Activated T-helper 17 cell treated with anti-CD3 and anti-CD28 coated beads, Interleukin-2, amount 50 U/mL, for 72 hours (primary cell): ENCODE measurements at regions not wholly inside any gene's neighbourhood (a gene's known extent, or its start where the extent isn't known, plus 50 kb on each side); places are given as distances from the start of the nearest gene placed in this dataset.

Experiments used
- ATAC-seq: fragments of 150-1000 bp; cut with Tn5 transposase; replicated peaks from 2 replicates; pipeline ENCODE4 v1.10.0; 2021; ENCODE audit warnings: mild to moderate bottlenecking, moderate library complexity
- H3K27ac Mint-ChIP-seq: one replicate; pipeline ENCODE4 v1.8.0; 2022; ENCODE audit warnings: mixed read lengths
- H3K27me3 Mint-ChIP-seq: one replicate; pipeline ENCODE4 v1.8.0; 2022; ENCODE audit warnings: mixed read lengths
- H3K36me3 Mint-ChIP-seq: one replicate; pipeline ENCODE4 v1.8.0; 2022; ENCODE audit warnings: low read depth, mild to moderate bottlenecking, mixed read lengths
- H3K4me1 Mint-ChIP-seq: one replicate; pipeline ENCODE4 v1.8.0; 2022; ENCODE audit warnings: mixed read lengths
- H3K4me3 Mint-ChIP-seq: one replicate; pipeline ENCODE4 v1.8.0; 2022; ENCODE audit warnings: mild to moderate bottlenecking, mixed read lengths
- H3K9me3 Mint-ChIP-seq: one replicate; pipeline ENCODE4 v1.8.0; 2022; ENCODE audit warnings: mixed read lengths

DNA sequence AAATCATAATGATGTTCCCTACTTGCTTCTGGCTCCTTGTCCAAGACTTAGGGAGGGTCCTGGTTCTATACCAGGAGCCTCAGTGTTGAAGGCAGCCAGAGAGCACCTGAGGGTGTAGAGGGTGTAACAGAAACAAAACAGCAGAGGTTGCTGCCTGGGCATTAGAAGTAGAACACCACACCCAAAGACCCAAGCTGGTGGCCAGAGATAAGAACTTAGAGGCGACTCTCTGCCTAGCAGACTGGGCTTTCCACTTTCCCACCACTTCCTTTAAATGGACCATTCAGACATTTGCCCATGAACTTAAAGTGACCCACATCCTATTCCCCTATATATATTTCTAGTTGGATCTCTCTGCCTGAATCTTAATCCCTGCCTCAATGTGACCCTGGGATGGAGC, 189.8 kb downstream of the KLF13 start:
- Mint-ChIP-seq H3K36me3 (no peaks in the 10 kb centered on the region), H3K4me1 (peaks cover 20% of the 10 kb centered on the region), H3K27me3 (peaks cover 4% of the 10 kb centered on the region), H3K4me3 (no peak overlapping the region), H3K9me3 (no peaks in the 10 kb centered on the region), H3K27ac (no peak overlapping the region)
- no peak for ATAC-seq

GRCh38 chr15:31516874-31517273, 190.2 kb downstream of the KLF13 start:
- Mint-ChIP-seq H3K4me1 (peaks cover 19% of the 10 kb centered on the region), H3K27me3 (peaks cover 4% of the 10 kb centered on the region), H3K9me3 (no peaks in the 10 kb centered on the region), H3K36me3 (no peaks in the 10 kb centered on the region), H3K27ac (no peak overlapping the region), H3K4me3 (no peak overlapping the region)
- ATAC-seq = no peak

DNA sequence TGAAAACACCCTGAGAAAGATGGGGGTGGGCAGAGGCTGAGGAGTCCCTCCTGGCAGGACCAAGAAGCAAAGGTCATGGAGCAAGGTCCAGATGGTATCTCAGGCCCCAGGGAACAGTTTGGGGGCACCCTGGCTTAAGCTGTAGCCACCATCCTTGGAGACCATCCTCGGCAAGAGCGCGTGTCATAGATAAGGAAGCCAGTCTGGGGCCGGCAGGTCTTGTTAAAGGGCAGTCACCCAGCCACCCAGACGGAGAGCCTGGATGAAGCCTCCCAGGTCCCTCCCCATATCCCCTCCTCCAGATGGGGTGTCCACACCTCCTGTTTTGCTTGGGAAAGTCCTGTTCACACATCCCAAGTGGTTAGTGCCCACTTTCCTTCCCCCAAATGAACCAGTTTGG, 191.1 kb downstream of the KLF13 start:
- Mint-ChIP-seq H3K4me1 (peaks cover 12% of the 10 kb centered on the region), H3K27me3 (peaks cover 4% of the 10 kb centered on the region), H3K4me3 (no peak overlapping the region), H3K36me3 (no peaks in the 10 kb centered on the region), H3K27ac (no peak overlapping the region), H3K9me3 (no peaks in the 10 kb centered on the region)
- ATAC-seq = no peak

- no peaks in the 10 kb centered on the region for H3K36me3 Mint-ChIP-seq
- no peaks in the 10 kb centered on the region for H3K9me3 Mint-ChIP-seq
- H3K4me3 Mint-ChIP-seq = no peak overlapping the region
- no peaks in the 10 kb centered on the region for H3K4me1 Mint-ChIP-seq
- ATAC-seq = no peak
- H3K27me3 Mint-ChIP-seq = no peaks in the 10 kb centered on the region
- H3K27ac Mint-ChIP-seq = no peak overlapping the region
Observed at GRCh38 chr15:31522028-31522427, 195.4 kb downstream of the KLF13 start.

DNA sequence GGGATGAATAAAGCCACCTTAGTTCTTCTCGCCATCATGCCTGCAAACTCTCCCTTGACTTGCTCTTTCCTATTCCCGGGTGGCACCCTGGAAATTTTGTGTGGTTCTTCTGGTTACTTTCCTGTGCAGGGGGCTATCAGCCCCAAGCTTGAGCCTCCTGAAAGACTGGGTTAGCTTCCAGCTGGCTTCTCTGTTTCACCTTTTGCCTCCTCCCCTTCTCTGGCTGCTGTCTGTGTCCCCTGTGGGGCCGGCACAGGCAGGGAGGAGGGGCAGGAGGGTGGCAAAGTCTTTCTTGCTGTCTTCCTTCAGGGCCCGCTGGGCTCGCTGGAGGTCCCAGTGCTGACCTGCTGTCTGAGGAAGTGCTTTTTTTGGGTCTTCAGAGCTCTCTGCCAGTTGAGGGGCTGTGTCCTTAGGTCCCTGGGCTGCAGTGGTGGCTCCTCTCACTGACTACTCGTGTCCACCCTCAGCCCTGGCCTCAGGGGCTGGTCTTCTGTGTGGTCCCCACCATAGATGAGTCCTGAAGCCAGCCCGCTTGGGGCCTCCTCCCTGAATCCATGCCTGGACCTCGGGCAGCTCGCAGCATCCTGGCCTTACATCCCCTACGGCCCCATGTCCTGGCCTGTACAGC, 196.5 kb downstream of the KLF13 start:
- no peak for ATAC-seq
- Mint-ChIP-seq H3K4me3 (no peak overlapping the region), H3K9me3 (no peaks in the 10 kb centered on the region), H3K27ac (no peak overlapping the region), H3K27me3 (peaks cover 3% of the 10 kb centered on the region), H3K36me3 (no peaks in the 10 kb centered on the region), H3K4me1 (no peaks in the 10 kb centered on the region)

- Mint-ChIP-seq H3K27ac (no peak overlapping the region), H3K4me1 (no peaks in the 10 kb centered on the region), H3K27me3 (peaks cover 4% of the 10 kb centered on the region), H3K4me3 (no peak overlapping the region), H3K36me3 (no peaks in the 10 kb centered on the region), H3K9me3 (no peaks in the 10 kb centered on the region)
- ATAC-seq = no peak
Observed at GRCh38 chr15:31523655-31524049, 197.0 kb downstream of the KLF13 start.

DNA sequence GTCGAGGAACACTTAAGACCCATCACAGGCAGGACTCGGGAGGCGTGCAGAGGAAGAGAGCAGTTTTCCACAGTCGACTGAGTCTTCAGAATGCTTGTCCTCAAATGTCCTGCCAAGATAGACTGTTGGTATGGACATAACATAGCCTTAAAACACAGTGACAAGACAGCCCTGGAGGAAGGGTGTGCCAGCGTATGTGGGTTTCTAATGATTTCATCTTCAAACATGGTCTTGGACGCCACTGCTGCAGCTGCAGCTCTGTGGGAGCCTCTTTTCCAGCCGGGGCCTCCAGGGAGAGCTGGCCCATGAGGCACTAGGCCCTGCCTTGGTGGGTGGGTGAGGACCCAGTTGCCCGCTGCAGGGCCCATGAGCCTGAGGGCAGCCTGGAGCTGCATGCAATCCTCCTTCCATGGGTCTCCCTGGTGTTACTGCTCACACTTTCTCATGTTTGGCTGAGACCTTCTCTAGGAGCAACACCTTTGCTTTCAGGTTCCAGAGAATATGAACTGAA, 198.6 kb downstream of the KLF13 start:
- H3K27ac Mint-ChIP-seq = no peak overlapping the region
- no peak for ATAC-seq
- H3K4me1 Mint-ChIP-seq = no peaks in the 10 kb centered on the region
- no peaks in the 10 kb centered on the region for H3K36me3 Mint-ChIP-seq
- no peak overlapping the region for H3K4me3 Mint-ChIP-seq
- peaks cover 8% of the 10 kb centered on the region for H3K27me3 Mint-ChIP-seq
- no peaks in the 10 kb centered on the region for H3K9me3 Mint-ChIP-seq

DNA sequence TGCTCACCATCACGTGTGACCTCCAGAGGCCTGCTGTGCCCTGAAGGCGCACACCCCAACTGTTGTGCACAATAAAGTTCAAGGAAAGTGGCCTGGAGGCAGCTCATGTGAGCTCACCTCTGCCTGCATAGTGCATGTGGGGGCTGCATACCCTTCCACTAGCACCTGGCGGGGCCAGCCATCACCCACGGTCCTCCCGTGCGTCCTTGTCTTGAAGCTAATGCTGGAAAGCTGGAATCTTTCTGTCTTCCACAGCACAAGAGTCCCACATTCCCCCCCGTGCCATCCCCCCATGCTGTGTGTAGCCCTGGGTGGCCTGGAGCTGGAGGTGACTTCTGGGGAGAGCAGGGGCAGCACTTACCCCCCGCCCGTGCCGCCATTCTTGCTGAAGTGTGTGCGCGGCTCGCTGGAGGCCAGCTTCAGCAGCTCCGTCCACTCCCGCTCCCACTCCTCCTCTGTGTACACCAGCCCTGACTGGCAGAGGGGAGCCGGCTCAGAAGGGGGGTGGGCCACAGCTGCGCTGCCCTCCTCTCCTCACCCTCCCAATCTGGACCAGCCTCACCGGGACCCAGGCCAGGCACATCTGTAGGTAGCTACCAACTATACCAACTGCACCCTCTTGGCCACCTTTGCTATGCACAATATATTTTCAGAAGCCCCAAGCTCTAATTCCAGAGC, 199.5 kb downstream of the KLF13 start:
- no peaks in the 10 kb centered on the region for H3K9me3 Mint-ChIP-seq
- H3K36me3 Mint-ChIP-seq = no peaks in the 10 kb centered on the region
- no peak overlapping the region for H3K27ac Mint-ChIP-seq
- H3K4me1 Mint-ChIP-seq = no peaks in the 10 kb centered on the region
- H3K27me3 Mint-ChIP-seq = peaks cover 9% of the 10 kb centered on the region
- ATAC-seq = no peak
- H3K4me3 Mint-ChIP-seq = no peak overlapping the region

- no peak for ATAC-seq
- Mint-ChIP-seq H3K27ac (no peak overlapping the region), H3K4me3 (no peak overlapping the region), H3K27me3 (peaks cover 9% of the 10 kb centered on the region), H3K4me1 (no peaks in the 10 kb centered on the region), H3K9me3 (peaks cover 2% of the 10 kb centered on the region), H3K36me3 (no peaks in the 10 kb centered on the region)
Observed at GRCh38 chr15:31526916-31527690, 200.5 kb downstream of the KLF13 start.

GRCh38 chr15:31528846-31529245, 202.2 kb downstream of the KLF13 start:
- H3K27ac Mint-ChIP-seq = no peak overlapping the region
- ATAC-seq = no peak
- no peaks in the 10 kb centered on the region for H3K4me1 Mint-ChIP-seq
- H3K36me3 Mint-ChIP-seq = no peaks in the 10 kb centered on the region
- H3K9me3 Mint-ChIP-seq = peaks cover 5% of the 10 kb centered on the region
- no peak overlapping the region for H3K4me3 Mint-ChIP-seq
- peaks cover 9% of the 10 kb centered on the region for H3K27me3 Mint-ChIP-seq

- Mint-ChIP-seq H3K9me3 (no peaks in the 10 kb centered on the region), H3K4me3 (no peak overlapping the region), H3K27me3 (peaks cover 36% of the 10 kb centered on the region), H3K36me3 (no peaks in the 10 kb centered on the region), H3K4me1 (no peaks in the 10 kb centered on the region), H3K27ac (no peak overlapping the region)
- no peak for ATAC-seq
Observed at GRCh38 chr15:31537770-31538592, 211.3 kb downstream of the KLF13 start.

GRCh38 chr15:31540633-31541032, 214.0 kb downstream of the KLF13 start:
- H3K36me3 Mint-ChIP-seq = no peaks in the 10 kb centered on the region
- peaks cover 34% of the 10 kb centered on the region for H3K27me3 Mint-ChIP-seq
- no peaks in the 10 kb centered on the region for H3K4me1 Mint-ChIP-seq
- H3K4me3 Mint-ChIP-seq = no peak overlapping the region
- no peak for ATAC-seq
- no peak overlapping the region for H3K27ac Mint-ChIP-seq
- H3K9me3 Mint-ChIP-seq = no peaks in the 10 kb centered on the region

DNA sequence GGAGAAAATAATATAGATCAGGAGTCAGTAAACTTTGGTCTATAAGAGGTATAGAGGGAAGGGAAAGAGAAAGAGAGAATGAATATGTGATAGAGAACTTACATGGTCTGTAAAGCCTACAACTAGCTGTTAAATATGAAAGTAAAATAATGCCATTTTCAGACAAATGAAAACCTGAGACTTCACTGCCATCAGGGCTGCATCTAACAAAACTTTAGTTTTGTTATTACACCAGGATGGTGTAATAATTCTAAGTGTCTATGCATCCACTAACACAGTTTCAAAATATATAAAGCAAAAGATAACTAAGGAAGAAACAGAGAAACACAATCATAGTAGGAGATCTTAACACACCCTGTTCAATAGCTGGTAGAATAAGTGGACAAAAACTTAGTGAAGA, 217.7 kb downstream of the KLF13 start:
- Mint-ChIP-seq H3K36me3 (no peaks in the 10 kb centered on the region), H3K4me1 (no peaks in the 10 kb centered on the region), H3K27ac (no peak overlapping the region), H3K9me3 (no peaks in the 10 kb centered on the region), H3K27me3 (peaks cover 21% of the 10 kb centered on the region), H3K4me3 (no peak overlapping the region)
- ATAC-seq = no peak

DNA sequence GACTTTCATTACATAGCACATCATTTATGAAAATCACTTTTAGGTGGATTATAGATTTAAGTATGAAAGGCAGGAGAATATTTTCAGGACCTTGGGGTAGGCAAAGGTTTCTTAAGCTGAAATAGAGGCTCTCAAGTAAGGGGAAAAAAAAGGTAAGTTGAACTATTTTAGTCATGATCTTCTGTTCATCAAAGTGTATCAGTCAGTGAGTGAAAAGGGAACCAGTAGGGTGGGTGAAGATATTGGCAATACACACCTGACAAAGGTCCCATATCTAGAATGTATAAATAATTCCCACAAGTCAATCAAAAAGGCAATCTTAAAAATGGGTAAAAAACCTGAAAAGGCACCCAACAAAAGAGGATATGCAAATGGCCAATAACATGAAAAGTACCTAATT, 218.6 kb downstream of the KLF13 start:
- H3K27me3 Mint-ChIP-seq = peaks cover 16% of the 10 kb centered on the region
- no peak for ATAC-seq

More for the DNA sequence above, 218.6 kb downstream of the KLF13 start:
- Mint-ChIP-seq H3K27ac (no peak overlapping the region), H3K36me3 (no peaks in the 10 kb centered on the region), H3K4me3 (no peak overlapping the region), H3K9me3 (no peaks in the 10 kb centered on the region), H3K4me1 (no peaks in the 10 kb centered on the region)
